ENCODE measurements at regions not wholly inside any gene's neighbourhood (a gene's known extent, or its start where the extent isn't known, plus 50 kb on each side); places are given as distances from the start of the nearest gene placed in this dataset.
A peak's percentile ranks its signal among the peaks of the same experiment; 100 is the strongest.

DNA sequence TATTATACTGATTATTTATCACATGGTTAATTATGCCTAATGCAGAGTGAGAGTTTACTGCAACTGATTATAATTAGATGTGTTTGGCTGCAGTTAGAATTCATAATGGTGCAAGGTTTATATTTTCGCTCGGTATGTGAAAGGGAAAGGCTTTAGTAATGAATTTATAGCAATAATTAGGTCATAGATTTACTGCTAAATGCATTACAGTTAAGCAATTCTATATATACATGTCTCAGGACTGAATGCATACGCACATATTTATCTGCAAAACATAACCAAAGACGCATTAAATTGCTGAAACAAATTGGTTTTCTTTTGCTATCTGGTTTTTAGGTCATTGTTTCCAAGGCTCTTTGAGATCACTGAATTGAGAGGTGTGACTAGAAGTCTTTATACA is 428.1 kb upstream of the PDE3A start:
- Histone ChIP-seq H3K4me3 (ENCODE audit: low read depth, low read length) (no peak overlapping the region), H3K9me3 (ENCODE audit: control insufficient read depth, insufficient read depth, low read length) (peaks cover 3% of the 10 kb centered on the region; the same call in 1 of the 2 replicates), H3K27ac (ENCODE audit: low read depth, low read length) (no peak overlapping the region), H3K27me3 (ENCODE audit: control insufficient read depth, insufficient read depth, low read length) (no peaks in the 10 kb centered on the region)
- CTCF ChIA-PET = no interaction called here
- TF ChIP-seq, protein P1, sequence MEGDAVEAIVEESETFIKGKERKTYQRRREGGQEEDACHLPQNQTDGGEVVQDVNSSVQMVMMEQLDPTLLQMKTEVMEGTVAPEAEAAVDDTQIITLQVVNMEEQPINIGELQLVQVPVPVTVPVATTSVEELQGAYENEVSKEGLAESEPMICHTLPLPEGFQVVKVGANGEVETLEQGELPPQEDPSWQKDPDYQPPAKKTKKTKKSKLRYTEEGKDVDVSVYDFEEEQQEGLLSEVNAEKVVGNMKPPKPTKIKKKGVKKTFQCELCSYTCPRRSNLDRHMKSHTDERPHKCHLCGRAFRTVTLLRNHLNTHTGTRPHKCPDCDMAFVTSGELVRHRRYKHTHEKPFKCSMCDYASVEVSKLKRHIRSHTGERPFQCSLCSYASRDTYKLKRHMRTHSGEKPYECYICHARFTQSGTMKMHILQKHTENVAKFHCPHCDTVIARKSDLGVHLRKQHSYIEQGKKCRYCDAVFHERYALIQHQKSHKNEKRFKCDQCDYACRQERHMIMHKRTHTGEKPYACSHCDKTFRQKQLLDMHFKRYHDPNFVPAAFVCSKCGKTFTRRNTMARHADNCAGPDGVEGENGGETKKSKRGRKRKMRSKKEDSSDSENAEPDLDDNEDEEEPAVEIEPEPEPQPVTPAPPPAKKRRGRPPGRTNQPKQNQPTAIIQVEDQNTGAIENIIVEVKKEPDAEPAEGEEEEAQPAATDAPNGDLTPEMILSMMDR (IDR thresholded peaks at IDR 0.05; ENCODE audit: low read depth, low read length) = no peak
- DNase-seq (ENCODE audit: low read depth, low spot score) = no peak
- POLR2A ChIA-PET = no interaction called here

DNA sequence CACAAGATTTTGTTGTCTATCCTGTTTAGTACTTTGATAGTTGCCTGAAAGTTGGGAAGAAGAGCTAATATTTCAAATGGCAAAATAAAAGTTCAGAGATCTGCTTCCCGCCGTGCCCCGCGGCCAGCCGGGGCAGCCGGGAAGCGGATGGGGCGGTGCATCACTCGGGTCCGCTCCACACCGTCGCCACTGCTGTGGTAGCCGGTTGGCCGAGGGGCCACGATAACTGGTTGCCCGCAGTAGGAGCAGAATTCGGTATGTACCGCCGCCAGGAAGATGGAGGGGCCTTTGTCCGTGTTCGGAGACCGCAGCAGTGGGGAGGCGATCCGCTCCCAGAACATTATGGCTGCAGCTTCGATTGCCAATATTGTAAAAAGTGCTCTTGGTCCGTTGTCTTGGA is 427.2 kb upstream of the PDE3A start:
- Histone ChIP-seq H3K4me3 (ENCODE audit: low read depth, low read length) (no peak overlapping the region), H3K9me3 (ENCODE audit: control insufficient read depth, insufficient read depth, low read length) (peaks cover 3% of the 10 kb centered on the region; the same call in 1 of the 2 replicates), H3K27me3 (ENCODE audit: control insufficient read depth, insufficient read depth, low read length) (no peaks in the 10 kb centered on the region), H3K27ac (ENCODE audit: low read depth, low read length) (no peak overlapping the region)
- TF ChIP-seq, protein P1 (IDR thresholded peaks at IDR 0.05; ENCODE audit: low read depth, low read length) = no peak
- ChIA-PET CTCF (no interaction called here), POLR2A (no interaction called here)
- no peak for DNase-seq (ENCODE audit: low read depth, low spot score)

DNA sequence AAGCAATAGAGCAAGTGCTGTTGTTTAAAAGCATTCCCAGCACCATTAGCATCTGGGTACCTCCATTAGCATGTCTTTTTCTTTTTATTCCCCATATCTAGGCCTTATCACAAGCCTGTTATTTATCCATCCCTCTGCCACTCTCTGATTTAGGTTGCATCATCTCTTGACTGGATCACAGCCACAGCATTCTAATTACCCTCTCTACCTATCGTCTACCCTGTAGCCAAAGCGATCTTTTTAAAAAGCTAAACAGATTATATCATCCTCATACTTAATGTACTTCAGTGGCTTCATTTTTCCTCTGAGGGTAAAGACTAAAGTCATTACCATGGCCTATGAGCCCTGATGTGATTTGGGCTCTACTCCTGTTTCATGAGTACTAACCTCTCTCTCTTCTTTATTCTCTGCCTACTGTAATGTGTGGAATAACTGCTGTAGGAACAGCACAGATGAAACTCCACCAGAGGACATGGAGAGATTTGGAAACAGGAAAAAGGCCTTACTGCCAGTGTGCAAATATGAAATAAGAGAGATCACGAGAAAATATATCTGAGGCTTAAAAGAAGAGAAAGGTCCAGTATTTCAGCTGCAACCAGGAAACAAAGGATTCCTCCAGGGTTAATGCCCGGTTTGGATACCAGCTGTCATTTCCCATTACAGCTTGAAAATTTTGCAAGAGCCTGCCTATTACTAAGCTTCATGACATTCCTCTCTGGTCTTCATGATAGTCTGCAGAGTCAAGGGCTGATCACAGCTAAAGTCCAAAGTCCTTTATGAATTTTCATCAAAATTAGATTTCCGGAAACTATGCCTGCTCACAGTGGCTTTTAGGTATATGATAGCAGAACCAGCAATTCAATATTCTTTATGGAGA is 422.5 kb upstream of the PDE3A start:
- Histone ChIP-seq H3K4me3 (ENCODE audit: low read depth, low read length) (no peak overlapping the region), H3K27me3 (ENCODE audit: control insufficient read depth, insufficient read depth, low read length) (no peaks in the 10 kb centered on the region), H3K27ac (ENCODE audit: low read depth, low read length) (peak overlapping the region; percentile 42), H3K9me3 (ENCODE audit: control insufficient read depth, insufficient read depth, low read length) (peaks cover 3% of the 10 kb centered on the region; the same call in 1 of the 2 replicates)
- POLR2A ChIA-PET = interaction anchor here (0.5 to 1.5 kb wide), 2 partner anchors 18 to 24 kb away, joined by 3 read pairs; no protein-coding TSS in a partner anchor
- TF ChIP-seq, protein P1 (IDR thresholded peaks at IDR 0.05; ENCODE audit: low read depth, low read length) = no peak
- CTCF ChIA-PET = interaction anchor here (1.7 to 1.8 kb wide), 2 partner anchors 30 to 206 kb away, joined by 5 to 14 read pairs; no protein-coding TSS in a partner anchor
- DNase-seq (ENCODE audit: low read depth, low spot score) = peak; percentile 3

DNA sequence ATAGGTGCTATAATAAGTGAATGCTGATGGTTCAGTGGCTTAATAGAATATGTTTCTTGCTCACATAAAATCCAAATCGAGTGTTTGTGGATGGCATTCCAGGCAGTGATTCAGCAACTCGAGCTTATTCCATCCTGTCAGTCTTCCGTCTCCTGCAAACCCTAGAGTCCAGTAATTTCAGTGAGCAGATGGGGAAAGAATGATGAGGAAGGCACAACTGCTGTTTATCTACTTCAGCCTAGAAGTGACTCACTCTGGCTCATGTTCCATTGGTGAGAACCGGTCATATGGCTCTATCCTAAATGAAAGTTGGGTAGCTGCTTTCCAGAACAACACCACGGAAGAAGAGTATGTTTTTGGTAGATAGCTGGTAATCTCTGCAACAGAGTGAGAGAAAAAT is 421.8 kb upstream of the PDE3A start:
- no peaks in the 10 kb centered on the region for H3K9me3 ChIP-seq (ENCODE audit: control insufficient read depth, insufficient read depth, low read length)
- H3K27ac ChIP-seq (ENCODE audit: low read depth, low read length) = no peak overlapping the region
- POLR2A ChIA-PET = interaction anchor here (1.5 kb wide), 1 partner anchor 17 kb away, joined by 3 read pairs; no protein-coding TSS in a partner anchor
- H3K4me3 ChIP-seq (ENCODE audit: low read depth, low read length) = peak overlapping the region; percentile 10; the same call in 1 of the 2 replicates
- no peaks in the 10 kb centered on the region for H3K27me3 ChIP-seq (ENCODE audit: control insufficient read depth, insufficient read depth, low read length)
- DNase-seq (ENCODE audit: low read depth, low spot score) = peak; percentile 81
- TF ChIP-seq, protein P1 (IDR thresholded peaks at IDR 0.05; ENCODE audit: low read depth, low read length) = no peak
- CTCF ChIA-PET = interaction anchor here (1.7 kb wide), 1 partner anchor 207 kb away, joined by 14 read pairs; no protein-coding TSS in a partner anchor

DNA sequence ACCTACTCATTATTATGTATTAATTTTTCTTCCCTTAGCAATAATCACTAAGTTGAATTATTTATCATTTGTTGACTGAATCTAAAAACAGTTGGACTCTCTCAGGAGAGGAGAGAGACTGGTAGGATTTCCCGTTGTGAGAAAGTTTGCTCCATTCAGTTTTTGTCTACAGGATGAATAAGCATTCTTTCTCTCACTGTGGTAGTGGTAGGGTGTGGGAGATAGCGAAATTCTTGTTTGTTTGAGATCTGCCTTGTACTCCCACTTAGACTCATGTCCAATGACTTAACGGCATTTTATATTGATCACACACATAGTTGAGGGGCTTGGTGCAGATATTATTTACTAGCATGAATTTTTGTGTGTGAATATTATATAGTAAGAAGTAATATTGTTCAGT is 421.0 kb upstream of the PDE3A start:
- no peak overlapping the region for H3K27ac ChIP-seq (ENCODE audit: low read depth, low read length)
- H3K27me3 ChIP-seq (ENCODE audit: control insufficient read depth, insufficient read depth, low read length) = no peaks in the 10 kb centered on the region
- no peaks in the 10 kb centered on the region for H3K9me3 ChIP-seq (ENCODE audit: control insufficient read depth, insufficient read depth, low read length)
- H3K4me3 ChIP-seq (ENCODE audit: low read depth, low read length) = no peak overlapping the region
- TF ChIP-seq, protein P1 (IDR thresholded peaks at IDR 0.05; ENCODE audit: low read depth, low read length) = no peak
- ChIA-PET CTCF (interaction anchor here (1.7 kb wide), 1 partner anchor 208 kb away, joined by 14 read pairs; no protein-coding TSS in a partner anchor), POLR2A (no interaction called here)
- DNase-seq (ENCODE audit: low read depth, low spot score) = no peak
